Adrenal gland (tissue), 5 donors: ENCODE measurements at regions not wholly inside any gene's neighbourhood (a gene's known extent, or its start where the extent isn't known, plus 50 kb on each side); places are given as distances from the start of the nearest gene placed in this dataset.
"Not testable (repeated sequence)": the region's sequence is repeated elsewhere in the genome, so short reads cannot be mapped to it uniquely, and the experiment has no call there.

Source experiments
- CTCF ChIP-seq, 6 experiments: fragments of 450-650 bp in 4 of 6; fragments of 200-600 bp in 2 of 6; sonication (generic) in 1 of 6; IDR thresholded peaks; 1 replicate in 5 of 6; 2 replicates in 1 of 6; pipeline versions ENCODE4 v1.5.1 to v1.8.0; 2016 to 2021; ENCODE audit warnings: antibody characterized with exemption in 6 of 6, mild to moderate bottlenecking in 2 of 6, moderate library complexity in 1 of 6
- POLR2A ChIP-seq, 2 donors: fragments of 450-650 bp; IDR thresholded peaks; one replicate each; pipeline ENCODE4 v1.6.1; 2017; ENCODE audit warnings: antibody characterized with exemption in 2 of 2, mild to moderate bottlenecking in 2 of 2, moderate library complexity in 1 of 2
- donor health status: DM: no; HTN: no; CAD: no.

GRCh38 chr22:11067937-11068336, 4460.1 kb upstream of the OR11H1 start:
- TF ChIP-seq CTCF, POLR2A (IDR thresholded peaks at IDR 0.05): not testable (repeated sequence)
